GM18520 (cell line): ENCODE measurements at regions not wholly inside any gene's neighbourhood (a gene's known extent, or its start where the extent isn't known, plus 50 kb on each side); places are given as distances from the start of the nearest gene placed in this dataset.
"Not testable (repeated sequence)": the region's sequence is repeated elsewhere in the genome, so short reads cannot be mapped to it uniquely, and the experiment has no call there.

Source experiments
- ATAC-seq: cut with Tn5 transposase; IDR thresholded peaks from one replicate; pipeline ENCODE4 v1.9.1; 2021; ENCODE audit not compliant: unreplicated experiment

GRCh38 chr7:81839708-81840369 is 70.0 kb upstream of the HGF start:
- ATAC-seq = peak; percentile 88

- ATAC-seq = no peak
Observed at GRCh38 chr7:81833401-81833800, 63.6 kb upstream of the HGF start.

DNA sequence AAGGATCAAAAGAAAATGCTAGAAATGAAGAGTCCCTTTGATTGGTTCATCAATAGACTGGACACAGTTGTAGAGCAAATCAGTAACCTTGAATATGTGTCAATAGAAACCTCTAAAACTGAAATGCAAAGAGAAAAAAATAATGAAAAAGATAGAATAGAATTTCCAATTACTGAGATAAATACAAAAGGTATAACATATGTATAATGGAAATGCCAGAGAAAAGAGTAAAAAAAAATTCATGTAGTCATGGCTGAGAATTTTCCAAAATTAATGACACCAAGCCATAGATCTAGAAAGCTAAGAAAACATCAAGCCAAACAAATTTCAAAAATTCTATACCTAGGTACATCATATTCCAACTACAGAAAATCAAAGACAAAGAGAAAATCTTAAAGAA is 62.0 kb upstream of the HGF start:
- ATAC-seq = no peak

- ATAC-seq = not testable (repeated sequence)
Observed at GRCh38 chr7:81829511-81829910, 59.7 kb upstream of the HGF start.

DNA sequence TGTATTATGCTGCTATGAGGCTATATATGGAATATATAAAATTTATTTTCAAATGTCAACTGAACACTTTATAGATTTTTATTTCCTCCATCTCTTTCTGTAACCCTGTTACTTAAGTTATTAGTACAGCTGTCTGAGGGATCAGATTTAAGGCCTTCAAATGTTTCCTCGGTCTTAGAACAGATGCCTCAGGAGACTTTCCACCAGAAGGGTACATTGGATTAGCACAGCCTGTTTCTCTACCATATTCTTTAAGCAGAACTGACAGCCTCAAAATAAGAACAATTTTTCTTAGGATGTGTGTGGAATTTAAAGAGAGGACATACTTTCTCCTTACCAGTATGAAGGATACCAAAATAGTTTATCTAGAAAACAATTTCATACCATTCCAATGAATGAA is 53.0 kb upstream of the HGF start:
- ATAC-seq = no peak

GRCh38 chr7:81819861-81820260 is 50.0 kb upstream of the HGF start:
- no peak for ATAC-seq
